ENCODE measurements at regions not wholly inside any gene's neighbourhood (a gene's known extent, or its start where the extent isn't known, plus 50 kb on each side); places are given as distances from the start of the nearest gene placed in this dataset.

GRCh38 chr1:82042306-82043060, 241.7 kb downstream of the ADGRL2 start (continued):
- no peak for TF ChIP-seq SOX15 (CRISPR knock-in tag; IDR thresholded peaks at IDR 0.05)
- TF ChIP-seq NR1H2 (CRISPR knock-in tag; IDR thresholded peaks at IDR 0.05) = no peak
- TF ChIP-seq MAX (CRISPR knock-in tag; IDR thresholded peaks at IDR 0.05) = no peak
